ENCODE measurements at regions not wholly inside any gene's neighbourhood (a gene's known extent, or its start where the extent isn't known, plus 50 kb on each side); places are given as distances from the start of the nearest gene placed in this dataset.

DNA sequence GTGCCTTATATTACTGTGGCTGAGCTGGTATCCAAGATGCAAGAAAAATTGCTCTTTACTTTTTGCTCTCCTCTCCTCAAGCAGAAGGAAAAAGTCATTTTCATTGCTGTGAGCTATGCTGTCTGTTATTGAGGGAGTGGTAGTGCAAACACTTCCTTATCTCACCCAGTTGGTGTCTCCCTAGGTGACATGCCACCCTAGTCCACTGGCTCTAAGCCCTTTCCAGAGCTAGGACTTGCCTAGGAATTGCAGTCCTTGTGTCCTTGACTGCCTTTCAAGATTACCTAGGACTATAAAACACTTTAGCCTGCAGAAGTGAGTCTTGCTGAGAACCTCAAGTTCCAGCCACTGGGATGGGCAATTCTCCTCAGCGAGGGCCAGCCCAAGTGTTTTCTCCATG lies 458.3 kb downstream of the MRPL39 start:
- dilution Hi-C loops (cut with MboI; ENCODE audit: extremely low pct_ligation_motif_present, low sequenced_read_pairs), result no loop called here
- Histone ChIP-seq H3K9me3 (replicated peaks; ENCODE audit: control insufficient read depth, insufficient read depth, low read length) (no peaks in the 10 kb centered on the region), H3K4me1 (ENCODE audit: control insufficient read depth, extremely low read depth, insufficient read depth, low read length) (no peaks in the 10 kb centered on the region), H3K9me1 (replicated peaks; ENCODE audit: control insufficient read depth, extremely low read depth, insufficient read depth, low read length) (no peaks in the 10 kb centered on the region), H3K4me3 (replicated peaks in 1 of 3; ENCODE audit: insufficient read depth in 1 of 3, low read depth in 1 of 3, low read length in 3 of 3) (no peak overlapping the region), H3K9ac (replicated peaks; ENCODE audit: extremely low read depth, insufficient read depth, low read length) (no peak overlapping the region), H3K27ac (ENCODE audit: insufficient read depth, low read depth, low read length) (no peak overlapping the region), H3K36me3 (ENCODE audit: control insufficient read depth in 2 of 2, extremely low read depth in 1 of 2, insufficient read depth in 2 of 2, low read length in 2 of 2) (no peaks in the 10 kb centered on the region), H2AFZ (ENCODE audit: low read depth, low read length) (no peak overlapping the region), H3K79me2 (ENCODE audit: control insufficient read depth, insufficient read depth, low read length) (no peaks in the 10 kb centered on the region), H3K4me2 (ENCODE audit: insufficient read depth, low read length) (no peak overlapping the region), H4K20me1 (replicated peaks; ENCODE audit: control insufficient read depth, extremely low read depth, insufficient read depth, low read length) (no peaks in the 10 kb centered on the region), H3K27me3 (ENCODE audit: control insufficient read depth in 2 of 2, insufficient read depth in 2 of 2, low read length in 2 of 2) (no peaks in the 10 kb centered on the region)
- TF ChIP-seq EZH2 (IDR thresholded peaks at IDR 0.05; ENCODE audit: borderline replicate concordance, low read depth, low read length, severe bottlenecking) (no peak), POLR2AphosphoS5 (IDR thresholded peaks at IDR 0.05; ENCODE audit: insufficient read depth, low read depth, low read length) (no peak), MYC (IDR thresholded peaks at IDR 0.05; ENCODE audit: low read depth, low read length) (no peak), GATA2 (IDR thresholded peaks at IDR 0.05; ENCODE audit: insufficient read depth, insufficient read length, low read depth, low read length) (no peak)
- TF ChIP-seq, protein P1, sequence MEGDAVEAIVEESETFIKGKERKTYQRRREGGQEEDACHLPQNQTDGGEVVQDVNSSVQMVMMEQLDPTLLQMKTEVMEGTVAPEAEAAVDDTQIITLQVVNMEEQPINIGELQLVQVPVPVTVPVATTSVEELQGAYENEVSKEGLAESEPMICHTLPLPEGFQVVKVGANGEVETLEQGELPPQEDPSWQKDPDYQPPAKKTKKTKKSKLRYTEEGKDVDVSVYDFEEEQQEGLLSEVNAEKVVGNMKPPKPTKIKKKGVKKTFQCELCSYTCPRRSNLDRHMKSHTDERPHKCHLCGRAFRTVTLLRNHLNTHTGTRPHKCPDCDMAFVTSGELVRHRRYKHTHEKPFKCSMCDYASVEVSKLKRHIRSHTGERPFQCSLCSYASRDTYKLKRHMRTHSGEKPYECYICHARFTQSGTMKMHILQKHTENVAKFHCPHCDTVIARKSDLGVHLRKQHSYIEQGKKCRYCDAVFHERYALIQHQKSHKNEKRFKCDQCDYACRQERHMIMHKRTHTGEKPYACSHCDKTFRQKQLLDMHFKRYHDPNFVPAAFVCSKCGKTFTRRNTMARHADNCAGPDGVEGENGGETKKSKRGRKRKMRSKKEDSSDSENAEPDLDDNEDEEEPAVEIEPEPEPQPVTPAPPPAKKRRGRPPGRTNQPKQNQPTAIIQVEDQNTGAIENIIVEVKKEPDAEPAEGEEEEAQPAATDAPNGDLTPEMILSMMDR (IDR thresholded peaks at IDR 0.05; ENCODE audit: extremely low read depth in 1 of 2, insufficient read depth in 1 of 2, low read depth in 1 of 2, low read length in 2 of 2), result no peak
- FAIRE-seq (no peak), DNase-seq (ENCODE audit: low read depth, low spot score) (no peak)
- CTCF ChIA-PET, result no interaction called here
- intact Hi-C loops (cut with micrococcal nuclease), result no loop called here
- no TSS peak for BruUV-seq (replicated peaks)
- POLR2A ChIA-PET, result no interaction called here

DNA sequence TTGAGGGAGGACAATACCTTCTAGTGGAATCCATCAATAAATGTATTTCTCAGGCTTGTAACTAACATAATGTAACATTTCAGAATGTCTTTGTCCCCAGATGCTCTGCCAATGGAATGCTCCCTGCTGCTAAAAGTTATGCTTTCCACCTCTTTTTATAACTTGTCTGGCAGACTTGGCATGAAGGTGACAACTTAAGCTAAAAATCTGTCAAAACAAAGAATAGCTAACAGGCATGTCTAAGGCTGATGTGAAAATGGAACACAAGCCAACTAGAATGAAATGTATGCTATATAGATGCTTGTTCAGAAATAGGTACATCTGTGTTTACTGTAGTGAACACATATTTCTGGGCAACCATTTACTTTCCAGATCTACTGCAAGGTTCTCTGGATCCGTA lies 467.9 kb downstream of the MRPL39 start:
- TF ChIP-seq FOS (IDR thresholded peaks at IDR 0.05; ENCODE audit: borderline replicate concordance, insufficient read depth, low read length) (no peak), JUN (IDR thresholded peaks at IDR 0.05; ENCODE audit: borderline replicate concordance, insufficient read depth, insufficient read length, low read depth) (no peak), POLR2A (IDR thresholded peaks at IDR 0.05; ENCODE audit: low read depth, low read length) (no peak), POLR2AphosphoS5 (IDR thresholded peaks at IDR 0.05; ENCODE audit: insufficient read depth, low read depth, low read length) (no peak), GATA2 (IDR thresholded peaks at IDR 0.05; ENCODE audit: insufficient read depth, insufficient read length, low read depth, low read length) (no peak), MYC (IDR thresholded peaks at IDR 0.05; ENCODE audit: low read depth, low read length) (no peak), EZH2 (IDR thresholded peaks at IDR 0.05; ENCODE audit: borderline replicate concordance, low read depth, low read length, severe bottlenecking) (no peak)
- TF ChIP-seq, protein P2, sequence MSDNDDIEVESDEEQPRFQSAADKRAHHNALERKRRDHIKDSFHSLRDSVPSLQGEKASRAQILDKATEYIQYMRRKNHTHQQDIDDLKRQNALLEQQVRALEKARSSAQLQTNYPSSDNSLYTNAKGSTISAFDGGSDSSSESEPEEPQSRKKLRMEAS (IDR thresholded peaks at IDR 0.05; ENCODE audit: insufficient read depth, insufficient read length), result no peak
- TF ChIP-seq, protein P1 (IDR thresholded peaks at IDR 0.05; ENCODE audit: extremely low read depth in 1 of 2, insufficient read depth in 1 of 2, low read depth in 1 of 2, low read length in 2 of 2), result no peak
- H3K27me3 ChIP-seq (ENCODE audit: control insufficient read depth in 2 of 2, insufficient read depth in 2 of 2, low read length in 2 of 2), result no peaks in the 10 kb centered on the region
- intact Hi-C loops (cut with micrococcal nuclease) (no loop called here), dilution Hi-C loops (cut with MboI; ENCODE audit: extremely low pct_ligation_motif_present, low sequenced_read_pairs) (no loop called here)
- H4K20me1 ChIP-seq (replicated peaks; ENCODE audit: control insufficient read depth, extremely low read depth, insufficient read depth, low read length), result no peaks in the 10 kb centered on the region
- H2AFZ ChIP-seq (ENCODE audit: low read depth, low read length), result no peak overlapping the region
- CTCF ChIA-PET, result no interaction called here
- FAIRE-seq (no peak), DNase-seq (ENCODE audit: low read depth, low spot score) (no peak)
- H3K79me2 ChIP-seq (ENCODE audit: control insufficient read depth, insufficient read depth, low read length), result no peaks in the 10 kb centered on the region
- no peaks in the 10 kb centered on the region for H3K36me3 ChIP-seq (ENCODE audit: control insufficient read depth in 2 of 2, extremely low read depth in 1 of 2, insufficient read depth in 2 of 2, low read length in 2 of 2)
- H3K4me2 ChIP-seq (ENCODE audit: insufficient read depth, low read length), result no peak overlapping the region
- POLR2A ChIA-PET, result no interaction called here
- no peaks in the 10 kb centered on the region for H3K4me1 ChIP-seq (ENCODE audit: control insufficient read depth, extremely low read depth, insufficient read depth, low read length)
- BruUV-seq (replicated peaks), result no TSS peak
- H3K9me1 ChIP-seq (replicated peaks; ENCODE audit: control insufficient read depth, extremely low read depth, insufficient read depth, low read length), result no peaks in the 10 kb centered on the region
- no peak overlapping the region for H3K9ac ChIP-seq (replicated peaks; ENCODE audit: extremely low read depth, insufficient read depth, low read length)
- no peak overlapping the region for H3K27ac ChIP-seq (ENCODE audit: insufficient read depth, low read depth, low read length)
- H3K9me3 ChIP-seq (replicated peaks; ENCODE audit: control insufficient read depth, insufficient read depth, low read length), result peaks cover 2% of the 10 kb centered on the region
- no peak overlapping the region for H3K4me3 ChIP-seq (replicated peaks in 1 of 3; ENCODE audit: insufficient read depth in 1 of 3, low read depth in 1 of 3, low read length in 3 of 3)

All from endothelial cell of umbilical vein (primary cell).